SK-N-SH treated with all-trans-retinoic acid at 6 μM for 48 hours (cell line): ENCODE measurements at regions not wholly inside any gene's neighbourhood (a gene's known extent, or its start where the extent isn't known, plus 50 kb on each side); places are given as distances from the start of the nearest gene placed in this dataset.

Source experiments
- ATAC-seq: fragments of 200-7000 bp; cut with Tn5 transposase; 3 replicates; pipeline ENCODE4 v1.9.1; 2020; ENCODE audit warnings: mild to moderate bottlenecking, moderate library complexity
- ARNTL ChIP-seq: fragments of 450-650 bp; formaldehyde crosslinking; IDR thresholded peaks from 2 replicates; pipeline ENCODE4 v1.5.0; 2020; ENCODE audit warnings: low read depth, mild to moderate bottlenecking, moderate library complexity, borderline replicate concordance
- BACH2 ChIP-seq: fragments of 250-450 bp; sonication (Bioruptor Pico); IDR thresholded peaks from 2 replicates; pipeline ENCODE4 v1.9.0; 2021; ENCODE audit warnings: mild to moderate bottlenecking, borderline replicate concordance
- CREB5 ChIP-seq: fragments of 250-450 bp; sonication (Bioruptor Pico); IDR thresholded peaks from 2 replicates; pipeline ENCODE4 v1.5.1; 2020; ENCODE audit warnings: low read depth, mild to moderate bottlenecking, moderate library complexity
- CSDC2 ChIP-seq: fragments of 250-450 bp; sonication (Bioruptor Pico); IDR thresholded peaks from 2 replicates; pipeline ENCODE4 v1.5.0; 2020; ENCODE audit warnings: mild to moderate bottlenecking, moderate library complexity
- CSRNP3 ChIP-seq: fragments of 250-450 bp; sonication (Bioruptor Pico); IDR thresholded peaks from 2 replicates; pipeline ENCODE4 v1.5.1; 2021; ENCODE audit warnings: mild to moderate bottlenecking, moderate library complexity
- ESRRG ChIP-seq: fragments of 250-450 bp; sonication (Bioruptor Pico); IDR thresholded peaks from 2 replicates; pipeline ENCODE4 v1.6.1; 2021; ENCODE audit warnings: mild to moderate bottlenecking
- GLIS3 ChIP-seq: fragments of 250-450 bp; sonication (Bioruptor Pico); IDR thresholded peaks from 2 replicates; pipeline ENCODE4 v1.5.0; 2020; ENCODE audit warnings: mild to moderate bottlenecking, moderate library complexity
- ISL1 ChIP-seq: fragments of 250-450 bp; sonication (Bioruptor Pico); IDR thresholded peaks from 2 replicates; pipeline ENCODE4 v2.1.2; 2022; ENCODE audit warnings: mild to moderate bottlenecking, moderate library complexity
- OSR1 ChIP-seq: fragments of 250-450 bp; sonication (Bioruptor Pico); IDR thresholded peaks from 2 replicates; pipeline ENCODE4 v1.8.0; 2022; ENCODE audit warnings: moderate library complexity, mild to moderate bottlenecking, inconsistent platforms
- PPARA ChIP-seq: fragments of 250-450 bp; sonication (Bioruptor Pico); IDR thresholded peaks from 2 replicates; pipeline ENCODE4 v1.5.0; 2020; ENCODE audit warnings: mild to moderate bottlenecking, borderline replicate concordance
- RARB ChIP-seq: fragments of 250-450 bp; sonication (Bioruptor Pico); IDR thresholded peaks from 2 replicates; pipeline ENCODE4 v1.8.0; 2021; ENCODE audit warnings: mild to moderate bottlenecking, moderate library complexity
- SNAI2 ChIP-seq: fragments of 250-450 bp; sonication (Bioruptor Pico); IDR thresholded peaks from 2 replicates; pipeline ENCODE4 v1.5.0; 2020; ENCODE audit warnings: mild to moderate bottlenecking, moderate library complexity
- TCF4 ChIP-seq: fragments of 250-450 bp; sonication (Bioruptor Pico); IDR thresholded peaks from 2 replicates; pipeline ENCODE4 v1.8.0; 2021; ENCODE audit warnings: mild to moderate bottlenecking, moderate library complexity, borderline replicate concordance
- TOX ChIP-seq: fragments of 250-450 bp; sonication (Bioruptor Pico); IDR thresholded peaks from 2 replicates; pipeline ENCODE4 v1.8.0; 2021; ENCODE audit warnings: mild to moderate bottlenecking, moderate library complexity, borderline replicate concordance
- ZC3H10 ChIP-seq: fragments of 250-450 bp; sonication (Bioruptor Pico); IDR thresholded peaks from 2 replicates; pipeline ENCODE4 v1.5.1; 2021; ENCODE audit warnings: mild to moderate bottlenecking, moderate library complexity
- ZFP3 ChIP-seq: fragments of 250-450 bp; sonication (Bioruptor Pico); IDR thresholded peaks from 2 replicates; pipeline ENCODE4 v1.5.0; 2020; ENCODE audit warnings: mild to moderate bottlenecking, moderate library complexity
- ZNF565 ChIP-seq: fragments of 450-650 bp; formaldehyde crosslinking; conservative IDR thresholded peaks from 2 replicates; pipeline ENCODE4 v1.5.0; 2020; ENCODE audit warnings: low read depth, mild to moderate bottlenecking, moderate library complexity
- ZNF70 ChIP-seq: fragments of 450-650 bp; formaldehyde crosslinking; IDR thresholded peaks from 2 replicates; pipeline ENCODE4 v1.5.0; 2020; ENCODE audit warnings: mild to moderate bottlenecking, moderate library complexity
- ZNF8 ChIP-seq: fragments of 450-650 bp; formaldehyde crosslinking; IDR thresholded peaks from 2 replicates; pipeline ENCODE4 v1.5.0; 2020; ENCODE audit warnings: mild to moderate bottlenecking, moderate library complexity
- TF ChIP-seq, protein P1 (sequence below): fragments of 250-450 bp; sonication (Bioruptor Pico); IDR thresholded peaks from 2 replicates; pipeline ENCODE4 v1.5.0; 2020; ENCODE audit warnings: mild to moderate bottlenecking, moderate library complexity
- TF ChIP-seq, protein P2 (sequence below): fragments of 250-450 bp; sonication (Bioruptor Pico); IDR thresholded peaks from 2 replicates; pipeline ENCODE4 v1.8.0; 2020; ENCODE audit warnings: mild to moderate bottlenecking, moderate library complexity, borderline replicate concordance

- TF ChIP-seq PPARA (CRISPR knock-in tag) (no peak), RARB (CRISPR knock-in tag) (no peak)
- TF ChIP-seq, all 23 proteins: peak for 0
Observed at GRCh38 chr16:87003414-87003755, 313.8 kb downstream of the C16orf95 start (continued).

- no peak for ATAC-seq
- TF ChIP-seq GLIS3 (CRISPR knock-in tag) (no peak), SNAI2 (CRISPR knock-in tag) (no peak)
- TF ChIP-seq, all 23 proteins: peak for 0
Observed at GRCh38 chr16:87006021-87006420, 311.2 kb downstream of the C16orf95 start.

DNA sequence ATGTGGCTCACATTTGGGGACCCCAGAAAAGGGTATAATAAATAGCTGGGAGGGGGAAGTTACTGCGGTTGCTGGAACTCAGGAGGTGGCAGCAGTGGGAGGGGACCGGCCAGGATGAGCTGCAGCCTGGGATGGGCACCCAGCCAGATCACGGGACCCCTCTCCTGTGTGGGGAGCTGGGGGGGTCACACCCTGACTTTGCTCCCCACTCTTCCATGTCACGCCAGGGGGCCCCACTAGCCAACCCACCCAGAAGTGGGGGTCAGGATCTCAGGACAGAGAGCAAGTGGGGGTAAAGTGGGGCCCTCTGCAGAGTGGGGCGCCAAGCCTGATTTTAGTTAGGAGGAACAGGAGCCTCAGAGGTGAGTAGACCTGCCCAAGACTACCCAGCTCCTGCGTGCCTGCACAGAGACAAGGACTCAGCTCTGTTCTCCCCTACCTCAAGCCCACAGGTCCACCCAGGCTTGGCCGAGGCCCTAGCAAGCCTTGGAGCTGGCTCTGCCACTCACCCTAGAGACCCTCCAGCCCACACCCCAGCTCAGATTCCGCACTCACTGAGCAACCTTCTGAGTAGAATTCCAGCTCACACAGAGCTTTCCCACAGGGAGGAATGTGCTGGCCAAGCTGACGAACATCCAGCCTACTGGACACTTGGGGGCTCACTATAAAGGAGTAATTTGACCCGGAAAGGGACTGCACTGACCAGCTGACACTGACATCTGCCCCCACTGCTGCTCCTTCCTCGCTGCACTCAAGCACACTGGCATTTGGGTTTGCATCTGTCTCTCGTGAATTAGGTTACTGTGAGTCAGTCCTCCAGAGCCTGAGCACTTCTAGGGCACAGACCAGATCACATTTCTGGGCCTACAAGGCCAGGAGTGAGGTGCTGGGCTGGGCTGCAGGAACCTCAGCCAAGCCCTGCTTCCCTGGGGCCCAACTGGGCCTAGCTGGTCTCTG, 310.1 kb downstream of the C16orf95 start:
- TF ChIP-seq ZNF70 = no peak
- TF ChIP-seq CSDC2 = no peak
- no peak for TF ChIP-seq BACH2 (CRISPR knock-in tag)
- TF ChIP-seq ZFP3 (CRISPR knock-in tag) = no peak
- TF ChIP-seq ISL1 = no peak
- no peak for TF ChIP-seq CSRNP3 (CRISPR knock-in tag)
- TF ChIP-seq, protein P1, sequence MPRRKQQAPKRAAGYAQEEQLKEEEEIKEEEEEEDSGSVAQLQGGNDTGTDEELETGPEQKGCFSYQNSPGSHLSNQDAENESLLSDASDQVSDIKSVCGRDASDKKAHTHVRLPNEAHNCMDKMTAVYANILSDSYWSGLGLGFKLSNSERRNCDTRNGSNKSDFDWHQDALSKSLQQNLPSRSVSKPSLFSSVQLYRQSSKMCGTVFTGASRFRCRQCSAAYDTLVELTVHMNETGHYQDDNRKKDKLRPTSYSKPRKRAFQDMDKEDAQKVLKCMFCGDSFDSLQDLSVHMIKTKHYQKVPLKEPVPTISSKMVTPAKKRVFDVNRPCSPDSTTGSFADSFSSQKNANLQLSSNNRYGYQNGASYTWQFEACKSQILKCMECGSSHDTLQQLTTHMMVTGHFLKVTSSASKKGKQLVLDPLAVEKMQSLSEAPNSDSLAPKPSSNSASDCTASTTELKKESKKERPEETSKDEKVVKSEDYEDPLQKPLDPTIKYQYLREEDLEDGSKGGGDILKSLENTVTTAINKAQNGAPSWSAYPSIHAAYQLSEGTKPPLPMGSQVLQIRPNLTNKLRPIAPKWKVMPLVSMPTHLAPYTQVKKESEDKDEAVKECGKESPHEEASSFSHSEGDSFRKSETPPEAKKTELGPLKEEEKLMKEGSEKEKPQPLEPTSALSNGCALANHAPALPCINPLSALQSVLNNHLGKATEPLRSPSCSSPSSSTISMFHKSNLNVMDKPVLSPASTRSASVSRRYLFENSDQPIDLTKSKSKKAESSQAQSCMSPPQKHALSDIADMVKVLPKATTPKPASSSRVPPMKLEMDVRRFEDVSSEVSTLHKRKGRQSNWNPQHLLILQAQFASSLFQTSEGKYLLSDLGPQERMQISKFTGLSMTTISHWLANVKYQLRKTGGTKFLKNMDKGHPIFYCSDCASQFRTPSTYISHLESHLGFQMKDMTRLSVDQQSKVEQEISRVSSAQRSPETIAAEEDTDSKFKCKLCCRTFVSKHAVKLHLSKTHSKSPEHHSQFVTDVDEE (CRISPR knock-in tag) = no peak
- no peak for TF ChIP-seq RARB (CRISPR knock-in tag)
- TF ChIP-seq, protein P2, sequence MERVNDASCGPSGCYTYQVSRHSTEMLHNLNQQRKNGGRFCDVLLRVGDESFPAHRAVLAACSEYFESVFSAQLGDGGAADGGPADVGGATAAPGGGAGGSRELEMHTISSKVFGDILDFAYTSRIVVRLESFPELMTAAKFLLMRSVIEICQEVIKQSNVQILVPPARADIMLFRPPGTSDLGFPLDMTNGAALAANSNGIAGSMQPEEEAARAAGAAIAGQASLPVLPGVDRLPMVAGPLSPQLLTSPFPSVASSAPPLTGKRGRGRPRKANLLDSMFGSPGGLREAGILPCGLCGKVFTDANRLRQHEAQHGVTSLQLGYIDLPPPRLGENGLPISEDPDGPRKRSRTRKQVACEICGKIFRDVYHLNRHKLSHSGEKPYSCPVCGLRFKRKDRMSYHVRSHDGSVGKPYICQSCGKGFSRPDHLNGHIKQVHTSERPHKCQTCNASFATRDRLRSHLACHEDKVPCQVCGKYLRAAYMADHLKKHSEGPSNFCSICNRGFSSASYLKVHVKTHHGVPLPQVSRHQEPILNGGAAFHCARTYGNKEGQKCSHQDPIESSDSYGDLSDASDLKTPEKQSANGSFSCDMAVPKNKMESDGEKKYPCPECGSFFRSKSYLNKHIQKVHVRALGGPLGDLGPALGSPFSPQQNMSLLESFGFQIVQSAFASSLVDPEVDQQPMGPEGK (CRISPR knock-in tag) = no peak
- no peak for TF ChIP-seq ZNF8
- no peak for TF ChIP-seq ESRRG
- TF ChIP-seq, all 23 proteins: peak for 0

GRCh38 chr16:87007907-87008306, 309.3 kb downstream of the C16orf95 start:
- no peak for ATAC-seq
- TF ChIP-seq, protein P2 (CRISPR knock-in tag) = no peak
- TF ChIP-seq GLIS3 (CRISPR knock-in tag) (no peak), TOX (CRISPR knock-in tag) (no peak), ISL1 (no peak), ESRRG (no peak), ARNTL (CRISPR knock-in tag) (no peak), ZNF8 (no peak), ZNF565 (CRISPR knock-in tag) (no peak), CSRNP3 (CRISPR knock-in tag) (no peak), OSR1 (CRISPR knock-in tag) (no peak), TCF4 (CRISPR knock-in tag) (no peak), ZC3H10 (CRISPR knock-in tag) (no peak), BACH2 (CRISPR knock-in tag) (no peak), CREB5 (CRISPR knock-in tag) (no peak)
- TF ChIP-seq, protein P1 (CRISPR knock-in tag) = no peak

More for the DNA sequence above, 310.1 kb downstream of the C16orf95 start:
- no peak; the same call in 2 of the 3 replicates for ATAC-seq
